Hematopoietic multipotent progenitor cell treated with erythropoietin and hydrocortisone succinate and interleukin-3 and kit ligand, for 4 days (in vitro differentiated cells): ENCODE measurements at regions not wholly inside any gene's neighbourhood (a gene's known extent, or its start where the extent isn't known, plus 50 kb on each side); places are given as distances from the start of the nearest gene placed in this dataset.
"Not testable (repeated sequence)": the region's sequence is repeated elsewhere in the genome, so short reads cannot be mapped to it uniquely, and the experiment has no call there.

Experiments used
- DNase-seq: peaks from one replicate; pipeline ENCODE4 v3.0.0-alpha.2; 2015

DNA sequence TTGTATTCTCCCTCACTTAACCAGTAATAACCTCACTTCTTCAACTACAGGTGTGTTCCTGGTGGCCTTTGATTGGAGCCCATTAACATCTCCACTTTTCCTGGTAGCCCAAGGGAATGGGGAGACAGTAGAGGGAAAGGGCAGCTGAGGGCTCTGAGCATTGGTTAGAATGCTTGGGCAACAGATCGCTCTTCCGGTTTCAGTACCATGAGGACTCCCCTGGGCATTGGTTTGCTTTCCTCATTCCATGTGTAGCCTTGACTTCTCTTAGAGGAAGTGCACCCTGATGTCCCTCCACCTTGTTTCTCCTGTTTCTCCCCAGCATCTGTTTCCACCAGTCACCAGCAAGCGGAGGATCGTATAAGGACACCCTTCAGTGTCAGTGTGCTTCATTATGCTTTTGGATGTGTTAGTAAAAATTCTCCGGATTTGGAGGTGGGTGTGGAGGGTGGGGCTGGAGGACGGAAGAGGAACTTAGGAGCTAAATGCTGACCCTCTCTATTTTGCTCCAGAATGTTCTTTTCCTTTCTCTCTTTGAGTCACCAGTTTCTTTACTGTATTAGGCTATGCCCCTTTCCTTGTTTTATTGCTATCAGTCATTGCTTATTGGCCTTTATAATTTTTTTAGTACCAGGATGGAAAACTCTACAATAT lies 50.6 kb upstream of the ZNG1B start:
- DNase-seq, result not testable (repeated sequence)

- not testable (repeated sequence) for DNase-seq
These were observed 57.9 kb upstream of the ZNG1B start for GRCh38 chr2:113379621-113380020.

GRCh38 chr2:113376913-113377445 lies 60.5 kb upstream of the ZNG1B start:
- no peak for DNase-seq

DNA sequence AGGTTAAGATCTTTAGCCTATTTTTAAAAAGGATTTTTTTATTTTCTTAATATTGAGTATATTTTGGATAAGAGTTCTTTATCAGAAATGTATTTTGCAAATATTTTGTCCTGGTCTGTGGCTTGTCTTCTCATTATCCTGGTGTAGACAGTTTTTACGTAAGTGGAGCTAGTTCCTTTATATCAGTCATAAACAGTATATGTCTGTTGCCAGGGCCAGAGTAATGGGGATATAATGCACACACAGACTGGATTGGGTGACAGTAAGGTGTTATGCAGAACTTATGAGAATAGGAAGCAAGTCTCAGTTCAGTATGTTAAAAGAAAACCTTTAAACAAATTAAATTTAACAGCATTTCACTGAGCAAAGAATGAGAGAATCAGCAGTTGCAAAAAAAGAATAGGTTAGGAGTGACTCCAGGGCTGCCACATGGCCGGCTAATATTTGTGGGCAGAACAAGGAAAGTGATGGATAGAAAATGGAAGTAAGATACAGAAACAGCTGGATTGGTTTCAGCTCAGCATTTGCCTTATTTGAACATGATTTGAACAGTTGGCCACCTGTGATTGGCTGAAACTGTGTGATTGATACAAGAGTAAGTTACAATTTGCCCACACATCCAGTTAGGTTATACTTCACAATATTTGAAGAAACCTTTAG lies 61.1 kb upstream of the ZNG1B start:
- DNase-seq, result no peak

- peak; percentile 33 for DNase-seq
These were observed 62.6 kb upstream of the ZNG1B start for GRCh38 chr2:113374857-113375256.

DNA sequence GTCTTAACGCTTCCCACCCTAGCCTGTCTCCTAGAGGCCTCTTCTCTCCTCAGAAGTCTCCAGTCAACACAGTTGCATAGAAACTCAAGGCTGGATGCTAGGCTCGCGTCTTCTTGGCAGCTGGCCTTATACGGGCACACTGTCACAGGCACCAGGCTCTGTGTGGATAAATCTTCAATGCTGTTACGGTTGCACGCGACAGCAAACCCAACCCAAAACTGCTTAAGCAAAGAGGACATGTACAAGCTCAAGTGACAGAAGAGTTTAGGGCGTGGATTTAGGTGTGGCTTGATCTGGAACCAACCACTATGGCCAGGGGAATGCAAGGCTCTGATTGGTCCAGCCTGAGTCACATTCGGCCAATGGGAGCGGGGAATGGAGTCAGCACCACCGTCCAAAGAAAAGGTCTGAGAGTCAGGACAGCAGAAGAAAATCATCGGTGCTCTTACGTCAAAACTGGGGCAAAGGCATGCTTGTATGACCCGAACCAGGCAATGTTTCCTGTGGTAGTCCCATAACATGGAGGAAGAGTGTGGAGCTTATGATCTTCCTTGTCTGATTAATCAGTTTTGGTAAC lies 65.1 kb upstream of the ZNG1B start:
- DNase-seq, result not testable (repeated sequence)

GRCh38 chr2:113370478-113371091 lies 66.9 kb upstream of the ZNG1B start:
- DNase-seq, result peak; percentile 84

- DNase-seq, result no peak
These were observed 67.5 kb upstream of the ZNG1B start for GRCh38 chr2:113370030-113370429.

DNA sequence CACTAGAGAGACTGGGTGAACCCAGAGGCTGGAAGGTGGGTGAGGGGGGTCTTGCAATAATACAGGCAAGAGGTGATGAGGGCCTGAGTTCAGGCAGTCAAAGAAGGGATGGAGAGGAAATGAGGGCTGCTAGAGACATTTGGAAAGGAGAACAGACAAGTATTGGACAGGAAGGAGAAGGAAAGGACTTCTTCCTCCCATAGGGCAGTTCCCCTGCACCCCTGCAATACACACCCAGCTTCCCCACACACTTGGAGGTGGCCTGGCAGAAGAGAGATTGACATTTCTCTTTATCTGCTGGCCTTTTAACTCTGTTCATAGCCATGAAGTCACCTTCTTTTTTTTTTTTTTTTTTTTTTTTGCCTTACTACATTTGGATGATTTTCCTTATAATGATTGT lies 68.9 kb upstream of the ZNG1B start:
- not testable (repeated sequence) for DNase-seq

GRCh38 chr2:113366821-113367220 lies 70.7 kb upstream of the ZNG1B start:
- DNase-seq, result not testable (repeated sequence)

DNA sequence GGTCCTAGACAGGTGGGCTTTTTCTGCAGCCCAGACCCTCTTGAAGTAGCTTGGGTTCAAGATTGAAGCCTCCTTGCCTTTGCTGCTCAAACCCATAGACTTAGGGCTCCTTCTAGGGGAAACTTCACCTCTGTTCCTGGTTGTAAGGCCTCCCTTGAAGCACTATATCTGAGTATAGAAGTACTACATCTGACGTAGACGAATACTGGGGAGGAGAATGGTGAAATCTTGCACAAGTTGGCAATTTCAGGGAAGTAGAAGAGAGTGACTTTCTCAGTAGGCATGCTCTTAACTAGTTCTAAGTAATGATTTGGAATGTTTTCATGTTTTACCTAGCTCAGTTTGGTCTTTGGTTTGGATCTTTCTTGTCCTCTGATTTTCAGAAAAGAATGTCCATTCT lies 71.7 kb upstream of the ZNG1B start:
- DNase-seq, result not testable (repeated sequence)

GRCh38 chr2:113365290-113365689 lies 72.2 kb upstream of the ZNG1B start:
- DNase-seq, result not testable (repeated sequence)

DNA sequence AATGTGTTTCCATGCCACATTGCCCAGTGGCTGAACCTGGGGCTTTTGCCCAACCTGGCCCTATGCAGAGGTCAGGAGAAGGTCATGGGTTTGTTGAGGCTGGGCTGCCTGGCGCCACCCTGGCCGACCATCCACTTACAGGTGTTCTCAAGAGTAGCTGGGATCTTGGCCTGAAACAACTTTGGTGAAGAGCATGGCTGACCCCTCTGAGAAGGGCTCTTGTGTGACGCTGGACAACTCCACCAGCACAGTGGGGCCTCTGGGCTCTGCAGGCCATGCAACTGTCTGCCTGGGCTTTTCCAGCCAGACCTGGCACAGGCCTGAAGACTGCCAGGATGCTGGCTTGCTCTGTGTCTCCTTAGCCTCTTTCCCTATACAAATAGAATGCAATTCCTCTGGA lies 76.4 kb upstream of the ZNG1B start:
- DNase-seq, result no peak

GRCh38 chr2:113357071-113357470 lies 78.3 kb upstream of the PAX8 start:
- DNase-seq, result no peak

- not testable (repeated sequence) for DNase-seq
These were observed 77.6 kb upstream of the PAX8 start for GRCh38 chr2:113356284-113356683.

DNA sequence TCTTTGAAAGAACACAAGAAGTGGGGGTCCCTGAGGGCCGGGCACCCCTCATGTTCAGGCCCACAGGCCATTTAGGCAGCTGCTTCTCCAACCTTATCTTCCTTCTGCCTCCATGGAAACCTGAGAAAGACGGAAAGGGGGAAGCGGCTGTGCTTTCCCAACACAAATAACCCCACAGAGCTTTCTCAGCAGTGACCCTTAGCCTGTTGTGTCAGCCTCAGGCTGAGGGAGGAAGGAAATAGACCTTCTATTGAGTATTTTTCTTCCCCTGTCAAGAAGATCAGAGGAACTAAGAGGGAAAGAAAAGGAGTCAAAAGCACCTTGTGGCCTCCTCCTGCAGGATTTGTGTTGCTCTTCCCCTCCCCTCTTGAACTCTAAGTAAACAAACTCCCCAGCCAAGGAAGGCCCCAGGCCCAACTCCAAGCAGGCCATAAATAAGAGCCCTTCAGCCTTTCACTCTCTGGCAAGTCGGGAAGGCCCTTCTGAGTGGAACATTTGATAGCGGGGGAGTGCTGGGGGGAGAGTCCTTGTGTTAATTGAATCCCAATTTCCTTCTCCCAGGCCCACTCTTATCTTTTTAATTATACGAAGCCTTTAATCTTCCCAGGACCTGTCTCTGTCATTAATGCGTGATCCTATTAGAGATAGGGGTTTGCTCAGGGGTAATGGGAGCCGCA lies 76.8 kb upstream of the PAX8 start:
- not testable (repeated sequence) for DNase-seq

DNA sequence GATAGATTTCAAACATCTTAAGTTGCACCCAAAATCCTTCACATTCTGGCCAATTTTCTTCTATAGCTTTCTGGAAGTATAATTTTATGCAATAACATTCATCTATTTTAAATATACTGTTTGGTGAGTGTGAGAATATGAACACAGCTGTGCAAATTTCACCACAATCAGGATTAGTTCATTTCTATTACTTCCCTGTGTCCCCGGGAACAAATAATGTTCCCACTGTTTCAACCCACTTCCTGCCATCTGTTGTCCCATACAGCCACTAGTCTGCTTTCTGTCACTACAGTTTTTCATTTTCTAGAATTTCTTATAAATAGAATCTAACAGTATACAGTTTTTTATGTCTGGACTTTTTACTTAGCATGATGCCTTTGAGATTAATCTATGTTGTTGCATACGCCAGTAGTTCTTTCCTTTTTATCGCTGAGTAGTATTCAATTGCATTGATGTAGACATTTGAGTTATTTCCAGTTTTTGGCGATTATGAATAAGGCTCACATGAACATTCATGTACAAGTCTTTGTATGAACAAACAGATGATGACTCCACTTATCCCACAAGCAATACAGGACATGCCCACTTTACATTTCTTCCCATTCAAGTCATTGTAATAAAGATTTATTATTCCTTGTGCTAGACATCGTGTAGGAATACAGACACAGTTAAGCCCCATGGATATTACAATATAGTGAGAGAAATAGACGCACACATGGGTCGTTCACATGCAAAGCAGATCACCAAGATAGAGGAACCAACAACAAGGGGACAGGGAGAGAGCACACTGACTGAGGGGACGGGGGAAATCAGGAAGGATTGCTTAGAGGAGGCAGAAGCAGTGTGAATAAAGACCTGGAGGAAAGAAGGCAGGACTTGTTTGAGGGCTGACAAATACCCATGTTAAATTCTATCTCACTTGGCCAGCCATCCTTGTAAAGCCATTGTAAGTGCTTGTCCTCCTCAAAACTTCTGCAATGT lies 72.9 kb upstream of the PAX8 start:
- no peak for DNase-seq

DNA sequence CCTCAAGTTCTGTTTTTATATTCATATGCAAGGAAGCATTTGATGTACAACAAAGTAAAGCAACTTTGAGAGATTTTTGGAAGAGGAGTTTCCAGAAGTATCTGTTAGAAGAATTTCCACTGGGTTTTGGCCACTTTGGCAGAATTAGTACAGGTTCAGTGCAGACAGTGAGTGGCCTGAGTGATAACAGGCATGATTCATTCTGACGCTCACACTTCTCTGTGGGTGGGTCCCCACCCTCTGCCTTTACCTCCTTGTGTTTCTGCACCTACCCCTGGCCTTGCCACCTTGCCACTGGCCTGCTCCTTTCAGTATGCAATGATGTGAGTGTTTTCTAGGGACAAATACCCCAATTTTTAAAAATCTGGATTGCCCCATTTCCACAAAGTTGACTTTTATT lies 65.1 kb upstream of the PAX8 start:
- not testable (repeated sequence) for DNase-seq

- peak; percentile 70 for DNase-seq
These were observed 63.9 kb upstream of the PAX8 start for GRCh38 chr2:113342650-113343049.

- not testable (repeated sequence) for DNase-seq
These were observed 63.1 kb upstream of the PAX8 start for GRCh38 chr2:113341870-113342253.

DNA sequence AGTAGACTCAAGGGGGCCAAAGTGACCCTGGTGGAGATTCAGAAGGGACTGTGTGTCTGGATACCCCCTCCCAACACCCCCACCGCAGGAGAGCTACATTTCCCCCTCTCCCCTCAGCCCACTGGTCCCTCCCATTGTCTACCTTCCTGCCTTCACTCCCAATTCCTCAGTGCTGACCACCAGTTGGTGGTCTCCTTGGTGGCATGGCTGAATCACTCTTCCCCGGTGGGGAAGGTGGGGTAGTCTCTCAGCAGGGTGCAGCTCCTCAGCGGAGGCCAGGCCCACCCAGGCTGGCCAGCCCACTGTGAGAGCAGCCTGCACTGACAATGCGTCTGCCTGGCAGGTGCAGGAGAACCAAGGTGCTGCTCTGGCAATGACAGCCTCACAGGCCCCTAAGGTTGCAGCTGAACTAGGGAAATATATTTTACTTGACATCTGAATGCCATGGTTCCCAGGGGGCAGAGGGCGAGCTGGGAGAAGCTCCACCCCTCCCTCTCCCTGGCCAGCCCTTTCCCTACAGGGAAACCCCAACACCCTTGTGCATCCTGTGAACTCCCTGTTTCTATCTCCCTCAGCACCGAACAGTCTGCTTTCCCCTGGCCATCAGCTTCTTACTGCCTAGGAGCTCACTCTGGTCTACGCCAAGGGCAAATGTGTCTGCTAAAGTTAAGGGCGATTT lies 62.6 kb upstream of the PAX8 start:
- DNase-seq, result no peak
